HG02759 (cell line): ENCODE measurements at regions not wholly inside any gene's neighbourhood (a gene's known extent, or its start where the extent isn't known, plus 50 kb on each side); places are given as distances from the start of the nearest gene placed in this dataset.

Experiments used
- ATAC-seq: cut with Tn5 transposase; IDR thresholded peaks from one replicate; pipeline ENCODE4 v1.9.1; 2021; ENCODE audit warnings: mild to moderate bottlenecking, moderate library complexity; ENCODE audit not compliant: unreplicated experiment

- ATAC-seq, result no peak
These were observed 613.7 kb downstream of the PRELID2 start for GRCh38 chr5:145221416-145221815.

- ATAC-seq, result no peak
These were observed 614.7 kb downstream of the PRELID2 start for GRCh38 chr5:145220481-145220880.

GRCh38 chr5:145218982-145219381 is 616.2 kb downstream of the PRELID2 start:
- ATAC-seq, result no peak

GRCh38 chr5:145218019-145218418 is 617.1 kb downstream of the PRELID2 start:
- ATAC-seq, result no peak

- ATAC-seq, result no peak
These were observed 625.1 kb downstream of the PRELID2 start for GRCh38 chr5:145210020-145210419.

- ATAC-seq, result no peak
These were observed 629.6 kb downstream of the PRELID2 start for GRCh38 chr5:145205546-145205945.

- no peak for ATAC-seq
These were observed 630.4 kb downstream of the PRELID2 start for GRCh38 chr5:145204743-145205142.

GRCh38 chr5:145203193-145203592 is 631.9 kb downstream of the PRELID2 start:
- ATAC-seq, result no peak

GRCh38 chr5:145198525-145199260 is 636.4 kb downstream of the PRELID2 start:
- no peak for ATAC-seq

- ATAC-seq, result no peak
These were observed 645.4 kb downstream of the PRELID2 start for GRCh38 chr5:145189746-145190145.

- no peak for ATAC-seq
These were observed 654.8 kb downstream of the PRELID2 start for GRCh38 chr5:145180371-145180770.

GRCh38 chr5:145178641-145179523 is 656.3 kb downstream of the PRELID2 start:
- ATAC-seq, result no peak

- ATAC-seq, result no peak
These were observed 659.1 kb downstream of the PRELID2 start for GRCh38 chr5:145176041-145176440.

GRCh38 chr5:145166110-145166509 is 669.0 kb downstream of the PRELID2 start:
- ATAC-seq, result no peak

GRCh38 chr5:145163876-145164275 is 671.3 kb downstream of the PRELID2 start:
- no peak for ATAC-seq

- no peak for ATAC-seq
These were observed 672.5 kb downstream of the PRELID2 start for GRCh38 chr5:145162626-145163025.

- ATAC-seq, result no peak
These were observed 673.8 kb downstream of the PRELID2 start for GRCh38 chr5:145161391-145161790.

GRCh38 chr5:145160679-145161078 is 674.5 kb downstream of the PRELID2 start:
- ATAC-seq, result no peak

GRCh38 chr5:145158730-145159129 is 676.4 kb downstream of the PRELID2 start:
- ATAC-seq, result no peak

- ATAC-seq, result no peak
These were observed 677.3 kb downstream of the PRELID2 start for GRCh38 chr5:145157841-145158240.

GRCh38 chr5:145141534-145141933 is 693.6 kb downstream of the PRELID2 start:
- no peak for ATAC-seq

- no peak for ATAC-seq
These were observed 704.1 kb downstream of the PRELID2 start for GRCh38 chr5:145130996-145131395.
